B cell (primary cell): ENCODE measurements at regions not wholly inside any gene's neighbourhood (a gene's known extent, or its start where the extent isn't known, plus 50 kb on each side); places are given as distances from the start of the nearest gene placed in this dataset.
"Not testable (repeated sequence)": the region's sequence is repeated elsewhere in the genome, so short reads cannot be mapped to it uniquely, and the experiment has no call there.

Experiments used
- EZH2 ChIP-seq: IDR thresholded peaks from 2 replicates; pipeline ENCODE4 v1.6.1; 2012; ENCODE audit warnings: borderline replicate concordance, low read depth, mild to moderate bottlenecking, moderate library complexity, low read length; ENCODE audit not compliant: insufficient read depth, poor library complexity, severe bottlenecking
- TF ChIP-seq, protein P1 (sequence below): fragments of 200-600 bp; IDR thresholded peaks from one replicate; pipeline ENCODE4 v1.8.0; 2022; ENCODE audit warnings: antibody characterized with exemption, mild to moderate bottlenecking

DNA sequence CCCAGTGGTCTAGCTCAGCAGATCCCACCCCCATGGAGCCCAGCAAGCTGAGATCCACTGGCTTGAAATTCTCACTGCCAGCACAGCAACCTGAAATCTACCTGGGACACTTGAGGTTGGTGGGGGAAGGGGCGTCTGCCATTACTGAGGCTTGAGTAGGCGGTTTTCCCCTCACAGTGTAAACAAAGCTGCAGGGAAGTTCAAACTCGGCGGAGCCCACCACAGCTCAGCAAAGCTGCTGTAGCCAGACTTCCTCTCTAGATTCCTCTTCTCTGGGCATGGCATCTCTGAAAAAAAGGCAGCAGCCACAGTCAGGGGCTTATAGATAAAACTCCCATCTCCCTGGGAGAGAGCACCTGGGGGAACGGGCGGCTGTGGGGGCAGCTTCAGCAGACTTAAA is 457.9 kb downstream of the ZNF674 start:
- TF ChIP-seq, protein P1, sequence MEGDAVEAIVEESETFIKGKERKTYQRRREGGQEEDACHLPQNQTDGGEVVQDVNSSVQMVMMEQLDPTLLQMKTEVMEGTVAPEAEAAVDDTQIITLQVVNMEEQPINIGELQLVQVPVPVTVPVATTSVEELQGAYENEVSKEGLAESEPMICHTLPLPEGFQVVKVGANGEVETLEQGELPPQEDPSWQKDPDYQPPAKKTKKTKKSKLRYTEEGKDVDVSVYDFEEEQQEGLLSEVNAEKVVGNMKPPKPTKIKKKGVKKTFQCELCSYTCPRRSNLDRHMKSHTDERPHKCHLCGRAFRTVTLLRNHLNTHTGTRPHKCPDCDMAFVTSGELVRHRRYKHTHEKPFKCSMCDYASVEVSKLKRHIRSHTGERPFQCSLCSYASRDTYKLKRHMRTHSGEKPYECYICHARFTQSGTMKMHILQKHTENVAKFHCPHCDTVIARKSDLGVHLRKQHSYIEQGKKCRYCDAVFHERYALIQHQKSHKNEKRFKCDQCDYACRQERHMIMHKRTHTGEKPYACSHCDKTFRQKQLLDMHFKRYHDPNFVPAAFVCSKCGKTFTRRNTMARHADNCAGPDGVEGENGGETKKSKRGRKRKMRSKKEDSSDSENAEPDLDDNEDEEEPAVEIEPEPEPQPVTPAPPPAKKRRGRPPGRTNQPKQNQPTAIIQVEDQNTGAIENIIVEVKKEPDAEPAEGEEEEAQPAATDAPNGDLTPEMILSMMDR: not testable (repeated sequence)
- TF ChIP-seq EZH2: not testable (repeated sequence)
